K562 (cell line): ENCODE measurements at regions not wholly inside any gene's neighbourhood (a gene's known extent, or its start where the extent isn't known, plus 50 kb on each side); places are given as distances from the start of the nearest gene placed in this dataset.

Experiments
- BHLHE40 ChIP-seq: IDR thresholded peaks from 2 replicates; pipeline ENCODE4 v1.6.1; 2011; ENCODE audit warnings: low read length, improper control_type of control experiment
- CAMTA2 ChIP-seq: fragments of 250-450 bp; sonication (Bioruptor Pico); conservative IDR thresholded peaks from 2 replicates; pipeline ENCODE4 v1.5.1; 2022
- FOXA1 ChIP-seq: fragments of 450-650 bp; IDR thresholded peaks from 2 replicates; pipeline ENCODE4 v1.6.1; 2016; ENCODE audit warnings: mild to moderate bottlenecking, borderline replicate concordance
- NFXL1 ChIP-seq: fragments of 450-650 bp; formaldehyde crosslinking; IDR thresholded peaks from 2 replicates; pipeline ENCODE4 v1.4.0; 2021; ENCODE audit warnings: mild to moderate bottlenecking
- NFYB ChIP-seq: IDR thresholded peaks from 2 replicates; pipeline ENCODE4 v1.6.1; 2011; ENCODE audit warnings: mild to moderate bottlenecking, moderate library complexity; ENCODE audit not compliant: insufficient read length; ENCODE audit errors: extremely low read depth
- POLR2A ChIP-seq: fragments of 450-650 bp; conservative IDR thresholded peaks from 2 replicates; pipeline ENCODE4 v1.6.1; 2016
- RBBP5 ChIP-seq: fragments of 200-600 bp; sonication (generic); IDR thresholded peaks from 2 replicates; pipeline ENCODE4 v1.6.1; 2012; ENCODE audit warnings: borderline replicate concordance, mild to moderate bottlenecking, low read length, control low read depth, inconsistent platforms; ENCODE audit not compliant: insufficient read depth, poor library complexity, severe bottlenecking
- ZNF561 ChIP-seq: fragments of 450-650 bp; formaldehyde crosslinking; conservative IDR thresholded peaks from 2 replicates; pipeline ENCODE4 v1.4.0; 2020; ENCODE audit warnings: mild to moderate bottlenecking, moderate library complexity
- ZNF589 ChIP-seq: fragments of 200-800 bp; sonication (Bioruptor generic); IDR thresholded peaks from 2 replicates; pipeline ENCODE4 v1.6.1; 2016; ENCODE audit warnings: low read depth, missing genetic modification characterization, missing compliant biosample characterization
- TF ChIP-seq, protein P1 (sequence below): sonication (generic); formaldehyde crosslinking; IDR thresholded peaks from 2 replicates; pipeline ENCODE4 v1.8.1; 2023; ENCODE audit warnings: mild to moderate bottlenecking, missing genetic modification reagents
- TF ChIP-seq, protein P2 (sequence below): fragments of 150-350 bp; conservative IDR thresholded peaks from 2 replicates; pipeline ENCODE4 v1.6.1; 2014; ENCODE audit warnings: low read length
- TF ChIP-seq, protein P3 (sequence below), 3 experiments: IDR thresholded peaks in 2 of 3; conservative IDR thresholded peaks in 1 of 3; 2 replicates each; pipeline ENCODE4 v1.5.1; 2011 to 2012; ENCODE audit warnings: low read length in 3 of 3, mild to moderate bottlenecking in 3 of 3, control low read depth in 2 of 3, improper control_type of control experiment in 1 of 3, inconsistent platforms in 1 of 3, low read depth in 1 of 3, mixed read lengths in 1 of 3, moderate library complexity in 1 of 3; ENCODE audit not compliant: insufficient read depth in 2 of 3
- TF ChIP-seq, protein P4 (sequence below): sonication (generic); formaldehyde crosslinking; IDR thresholded peaks from 2 replicates; pipeline ENCODE4 v1.8.0; 2022; ENCODE audit warnings: mild to moderate bottlenecking, low read depth, missing genetic modification reagents

DNA sequence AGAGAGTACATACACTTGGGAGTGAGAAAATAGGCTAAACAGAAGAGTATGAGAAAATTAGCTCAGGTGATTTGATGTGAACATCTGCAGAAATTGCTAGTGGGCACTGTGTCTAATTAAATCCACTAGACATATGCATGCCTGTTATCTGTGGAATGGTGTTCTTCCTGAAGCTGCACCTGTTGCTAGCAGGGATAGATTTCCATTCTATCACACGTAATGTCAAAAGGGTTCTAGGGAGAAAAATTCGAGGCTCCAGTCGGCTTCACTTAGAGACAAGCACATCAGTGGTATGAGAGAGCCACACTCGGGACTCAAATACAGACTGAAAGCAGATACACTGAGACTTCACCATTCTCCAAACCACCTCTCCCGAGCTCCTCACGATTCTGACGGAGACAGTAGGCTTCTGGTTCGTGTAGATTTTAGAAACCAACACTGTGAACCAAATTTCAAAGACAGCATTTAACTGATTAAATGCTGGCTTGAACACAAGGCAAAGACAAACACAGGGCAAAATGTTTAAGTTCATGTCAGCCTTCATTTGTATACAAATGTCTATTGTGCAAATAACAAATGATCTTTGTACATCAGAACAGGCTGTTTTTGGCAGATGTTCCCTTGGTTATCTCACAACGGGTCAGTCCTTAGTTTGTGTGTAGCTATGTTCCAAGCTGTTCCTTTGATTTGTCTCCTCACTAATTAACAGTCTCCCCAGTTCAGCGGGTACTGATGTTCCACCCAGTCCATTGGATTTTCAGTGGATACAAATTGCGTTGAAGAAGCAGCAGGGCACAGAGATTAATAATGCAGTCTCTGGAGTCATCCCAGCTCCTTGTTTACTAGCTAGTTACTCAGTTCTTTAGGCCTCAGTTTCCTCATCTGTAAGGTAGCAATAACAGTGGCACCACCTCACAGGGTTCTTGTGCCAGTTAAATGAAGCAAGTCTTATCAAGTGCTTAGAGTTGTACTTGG is 131.0 kb upstream of the IFNGR1 start:
- TF ChIP-seq, protein P1, sequence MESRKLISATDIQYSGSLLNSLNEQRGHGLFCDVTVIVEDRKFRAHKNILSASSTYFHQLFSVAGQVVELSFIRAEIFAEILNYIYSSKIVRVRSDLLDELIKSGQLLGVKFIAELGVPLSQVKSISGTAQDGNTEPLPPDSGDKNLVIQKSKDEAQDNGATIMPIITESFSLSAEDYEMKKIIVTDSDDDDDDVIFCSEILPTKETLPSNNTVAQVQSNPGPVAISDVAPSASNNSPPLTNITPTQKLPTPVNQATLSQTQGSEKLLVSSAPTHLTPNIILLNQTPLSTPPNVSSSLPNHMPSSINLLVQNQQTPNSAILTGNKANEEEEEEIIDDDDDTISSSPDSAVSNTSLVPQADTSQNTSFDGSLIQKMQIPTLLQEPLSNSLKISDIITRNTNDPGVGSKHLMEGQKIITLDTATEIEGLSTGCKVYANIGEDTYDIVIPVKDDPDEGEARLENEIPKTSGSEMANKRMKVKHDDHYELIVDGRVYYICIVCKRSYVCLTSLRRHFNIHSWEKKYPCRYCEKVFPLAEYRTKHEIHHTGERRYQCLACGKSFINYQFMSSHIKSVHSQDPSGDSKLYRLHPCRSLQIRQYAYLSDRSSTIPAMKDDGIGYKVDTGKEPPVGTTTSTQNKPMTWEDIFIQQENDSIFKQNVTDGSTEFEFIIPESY (CRISPR knock-in tag), result no peak
- TF ChIP-seq, protein P2, sequence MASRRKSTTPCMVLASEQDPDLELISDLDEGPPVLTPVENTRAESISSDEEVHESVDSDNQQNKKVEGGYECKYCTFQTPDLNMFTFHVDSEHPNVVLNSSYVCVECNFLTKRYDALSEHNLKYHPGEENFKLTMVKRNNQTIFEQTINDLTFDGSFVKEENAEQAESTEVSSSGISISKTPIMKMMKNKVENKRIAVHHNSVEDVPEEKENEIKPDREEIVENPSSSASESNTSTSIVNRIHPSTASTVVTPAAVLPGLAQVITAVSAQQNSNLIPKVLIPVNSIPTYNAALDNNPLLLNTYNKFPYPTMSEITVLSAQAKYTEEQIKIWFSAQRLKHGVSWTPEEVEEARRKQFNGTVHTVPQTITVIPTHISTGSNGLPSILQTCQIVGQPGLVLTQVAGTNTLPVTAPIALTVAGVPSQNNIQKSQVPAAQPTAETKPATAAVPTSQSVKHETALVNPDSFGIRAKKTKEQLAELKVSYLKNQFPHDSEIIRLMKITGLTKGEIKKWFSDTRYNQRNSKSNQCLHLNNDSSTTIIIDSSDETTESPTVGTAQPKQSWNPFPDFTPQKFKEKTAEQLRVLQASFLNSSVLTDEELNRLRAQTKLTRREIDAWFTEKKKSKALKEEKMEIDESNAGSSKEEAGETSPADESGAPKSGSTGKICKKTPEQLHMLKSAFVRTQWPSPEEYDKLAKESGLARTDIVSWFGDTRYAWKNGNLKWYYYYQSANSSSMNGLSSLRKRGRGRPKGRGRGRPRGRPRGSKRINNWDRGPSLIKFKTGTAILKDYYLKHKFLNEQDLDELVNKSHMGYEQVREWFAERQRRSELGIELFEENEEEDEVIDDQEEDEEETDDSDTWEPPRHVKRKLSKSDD, result no peak
- TF ChIP-seq ZNF561 (CRISPR knock-in tag), result no peak
- TF ChIP-seq NFXL1 (CRISPR knock-in tag), result no peak
- TF ChIP-seq RBBP5, result no peak
- TF ChIP-seq POLR2A, result no peak
- no peak for TF ChIP-seq ZNF589 (CRISPR knock-in tag)
- no peak for TF ChIP-seq FOXA1
- no peak for TF ChIP-seq NFYB
- TF ChIP-seq, protein P3, sequence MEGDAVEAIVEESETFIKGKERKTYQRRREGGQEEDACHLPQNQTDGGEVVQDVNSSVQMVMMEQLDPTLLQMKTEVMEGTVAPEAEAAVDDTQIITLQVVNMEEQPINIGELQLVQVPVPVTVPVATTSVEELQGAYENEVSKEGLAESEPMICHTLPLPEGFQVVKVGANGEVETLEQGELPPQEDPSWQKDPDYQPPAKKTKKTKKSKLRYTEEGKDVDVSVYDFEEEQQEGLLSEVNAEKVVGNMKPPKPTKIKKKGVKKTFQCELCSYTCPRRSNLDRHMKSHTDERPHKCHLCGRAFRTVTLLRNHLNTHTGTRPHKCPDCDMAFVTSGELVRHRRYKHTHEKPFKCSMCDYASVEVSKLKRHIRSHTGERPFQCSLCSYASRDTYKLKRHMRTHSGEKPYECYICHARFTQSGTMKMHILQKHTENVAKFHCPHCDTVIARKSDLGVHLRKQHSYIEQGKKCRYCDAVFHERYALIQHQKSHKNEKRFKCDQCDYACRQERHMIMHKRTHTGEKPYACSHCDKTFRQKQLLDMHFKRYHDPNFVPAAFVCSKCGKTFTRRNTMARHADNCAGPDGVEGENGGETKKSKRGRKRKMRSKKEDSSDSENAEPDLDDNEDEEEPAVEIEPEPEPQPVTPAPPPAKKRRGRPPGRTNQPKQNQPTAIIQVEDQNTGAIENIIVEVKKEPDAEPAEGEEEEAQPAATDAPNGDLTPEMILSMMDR (IDR thresholded peaks at IDR 0.05 in 2 of 3, conservative IDR thresholded peaks at IDR 0.05 in 1 of 3; ENCODE audit: insufficient read depth in 2 of 3, low read depth in 1 of 3, low read length in 3 of 3), result no peak
- no peak for TF ChIP-seq BHLHE40
- TF ChIP-seq, protein P4, sequence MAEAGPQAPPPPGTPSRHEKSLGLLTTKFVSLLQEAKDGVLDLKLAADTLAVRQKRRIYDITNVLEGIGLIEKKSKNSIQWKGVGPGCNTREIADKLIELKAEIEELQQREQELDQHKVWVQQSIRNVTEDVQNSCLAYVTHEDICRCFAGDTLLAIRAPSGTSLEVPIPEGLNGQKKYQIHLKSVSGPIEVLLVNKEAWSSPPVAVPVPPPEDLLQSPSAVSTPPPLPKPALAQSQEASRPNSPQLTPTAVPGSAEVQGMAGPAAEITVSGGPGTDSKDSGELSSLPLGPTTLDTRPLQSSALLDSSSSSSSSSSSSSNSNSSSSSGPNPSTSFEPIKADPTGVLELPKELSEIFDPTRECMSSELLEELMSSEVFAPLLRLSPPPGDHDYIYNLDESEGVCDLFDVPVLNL, result no peak
- no peak for TF ChIP-seq CAMTA2
